HG03442 (cell line): ENCODE measurements at regions not wholly inside any gene's neighbourhood (a gene's known extent, or its start where the extent isn't known, plus 50 kb on each side); places are given as distances from the start of the nearest gene placed in this dataset.
"Not testable (repeated sequence)": the region's sequence is repeated elsewhere in the genome, so short reads cannot be mapped to it uniquely, and the experiment has no call there.

Experiments used
- ATAC-seq: cut with Tn5 transposase; IDR thresholded peaks from one replicate; pipeline ENCODE4 v1.9.1; 2021; ENCODE audit warnings: mild to moderate bottlenecking, moderate library complexity; ENCODE audit not compliant: unreplicated experiment

- ATAC-seq = no peak
Observed at GRCh38 chr2:142290931-142291330, 160.1 kb upstream of the LRP1B start.

- peak; percentile 68 for ATAC-seq
Observed at GRCh38 chr2:142286618-142287017, 155.8 kb upstream of the LRP1B start.

GRCh38 chr2:142285480-142285879 lies 154.7 kb upstream of the LRP1B start:
- no peak for ATAC-seq

GRCh38 chr2:142284336-142284735 lies 153.5 kb upstream of the LRP1B start:
- ATAC-seq = not testable (repeated sequence)

- no peak for ATAC-seq
Observed at GRCh38 chr2:142280831-142281230, 150.0 kb upstream of the LRP1B start.

GRCh38 chr2:142270990-142271389 lies 140.2 kb upstream of the LRP1B start:
- no peak for ATAC-seq

GRCh38 chr2:142270291-142270690 lies 139.5 kb upstream of the LRP1B start:
- no peak for ATAC-seq

GRCh38 chr2:142259356-142259755 lies 128.5 kb upstream of the LRP1B start:
- no peak for ATAC-seq

GRCh38 chr2:142254031-142254430 lies 123.2 kb upstream of the LRP1B start:
- ATAC-seq = no peak

- no peak for ATAC-seq
Observed at GRCh38 chr2:142241016-142241415, 110.2 kb upstream of the LRP1B start.

GRCh38 chr2:142236181-142236580 lies 105.4 kb upstream of the LRP1B start:
- ATAC-seq = no peak

GRCh38 chr2:142234741-142235140 lies 103.9 kb upstream of the LRP1B start:
- no peak for ATAC-seq

- no peak for ATAC-seq
Observed at GRCh38 chr2:142223309-142223708, 92.5 kb upstream of the LRP1B start.

GRCh38 chr2:142222715-142223114 lies 91.9 kb upstream of the LRP1B start:
- ATAC-seq = no peak

GRCh38 chr2:142220901-142221300 lies 90.1 kb upstream of the LRP1B start:
- ATAC-seq = no peak

GRCh38 chr2:142220239-142220638 lies 89.4 kb upstream of the LRP1B start:
- no peak for ATAC-seq

- no peak for ATAC-seq
Observed at GRCh38 chr2:142218471-142218870, 87.7 kb upstream of the LRP1B start.

GRCh38 chr2:142217804-142218203 lies 87.0 kb upstream of the LRP1B start:
- no peak for ATAC-seq

- no peak for ATAC-seq
Observed at GRCh38 chr2:142200062-142200461, 69.2 kb upstream of the LRP1B start.

GRCh38 chr2:142199073-142199472 lies 68.3 kb upstream of the LRP1B start:
- no peak for ATAC-seq

- no peak for ATAC-seq
Observed at GRCh38 chr2:142190805-142191204, 60.0 kb upstream of the LRP1B start.

GRCh38 chr2:142189501-142189900 lies 58.7 kb upstream of the LRP1B start:
- ATAC-seq = no peak

GRCh38 chr2:142188562-142188961 lies 57.7 kb upstream of the LRP1B start:
- no peak for ATAC-seq
